ENCODE measurements at regions not wholly inside any gene's neighbourhood (a gene's known extent, or its start where the extent isn't known, plus 50 kb on each side); places are given as distances from the start of the nearest gene placed in this dataset.

DNA sequence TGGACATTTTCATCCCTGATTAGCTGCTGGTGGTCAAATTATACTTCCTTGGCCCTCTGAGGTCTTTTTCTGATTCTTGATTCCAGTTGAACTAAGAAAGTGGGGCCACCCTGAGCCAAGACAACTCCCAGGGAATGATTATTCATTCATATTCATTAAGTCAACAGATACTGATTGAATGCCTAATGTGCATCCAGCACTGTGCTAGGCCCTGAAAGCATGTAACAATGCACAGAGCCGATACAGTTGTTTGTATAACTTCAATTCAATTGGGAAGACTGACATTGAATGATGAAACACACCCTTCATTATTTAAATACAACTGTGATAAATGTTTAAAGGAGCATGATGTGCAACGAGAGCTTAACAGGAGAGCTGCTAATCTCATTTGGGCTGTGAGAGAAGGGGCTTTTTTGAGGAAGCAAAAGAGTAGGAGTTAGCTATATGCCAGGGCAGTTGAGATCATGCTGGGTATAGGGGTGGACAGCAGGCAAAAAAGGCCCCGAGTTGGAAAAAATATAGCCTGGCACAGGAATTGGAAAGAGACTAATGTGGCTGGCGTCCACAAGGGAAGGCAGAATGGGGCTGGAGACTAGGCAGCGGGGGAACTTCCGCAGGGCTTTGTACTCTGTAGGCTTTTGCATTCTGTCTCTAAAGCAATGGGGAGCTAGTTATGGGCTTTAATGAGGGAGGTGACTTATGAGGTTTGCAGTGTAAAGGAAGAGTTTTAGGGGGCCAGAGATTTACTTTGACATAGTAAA is 57.2 kb upstream of the ACVR1 start:
- DNase-seq, result no peak

DNA sequence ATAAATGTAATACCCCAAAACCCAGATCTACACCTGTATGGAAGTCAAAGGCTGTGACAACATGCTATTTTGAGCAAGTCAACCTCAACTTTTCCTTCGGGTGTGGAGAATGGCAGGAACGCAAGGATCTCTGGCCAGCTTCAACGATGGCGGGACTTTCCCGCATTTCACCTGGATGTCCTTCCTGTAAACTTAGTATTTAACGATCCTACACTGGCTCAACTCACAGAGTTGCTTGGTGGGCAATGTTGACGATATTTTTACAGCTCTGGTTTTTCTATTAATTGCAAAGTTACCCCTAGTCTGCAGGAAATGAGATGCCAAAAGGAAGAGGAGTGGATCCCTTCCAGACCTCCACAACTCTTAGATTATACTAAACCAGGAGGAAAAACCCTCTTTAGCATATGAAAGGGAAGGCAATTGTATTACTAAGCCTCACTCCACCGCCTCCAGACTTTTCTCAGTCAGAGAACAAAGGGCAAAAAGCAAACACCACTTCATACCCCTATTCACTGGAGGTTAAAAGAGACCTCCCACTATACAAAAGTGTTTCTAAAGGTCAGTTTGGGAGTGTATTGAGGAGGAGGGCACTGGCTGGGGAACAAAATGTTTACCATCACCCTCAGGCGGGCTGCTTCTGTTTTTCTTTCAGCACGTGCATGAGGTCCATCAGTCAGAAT is 56.5 kb upstream of the ACVR1 start:
- DNase-seq, result no peak

DNA sequence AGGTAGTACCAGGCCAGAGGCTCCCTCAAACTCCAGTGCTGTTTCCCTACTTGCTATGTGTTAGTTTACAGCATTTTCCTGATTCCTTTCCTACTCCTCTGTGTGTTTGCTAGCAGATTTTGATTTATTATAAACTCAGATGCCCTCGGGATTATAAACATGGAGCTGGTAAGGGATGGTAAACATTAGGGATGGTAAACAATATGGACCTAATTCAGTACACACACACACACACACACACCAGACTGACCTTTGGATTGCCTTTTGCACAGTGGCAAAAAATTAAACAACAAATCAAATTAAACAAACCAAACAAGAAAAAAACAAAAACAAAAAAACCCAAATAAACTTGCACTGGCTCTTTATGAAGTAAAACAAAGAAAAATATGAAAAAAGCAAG is 55.4 kb upstream of the ACVR1 start:
- no peak for DNase-seq

DNA sequence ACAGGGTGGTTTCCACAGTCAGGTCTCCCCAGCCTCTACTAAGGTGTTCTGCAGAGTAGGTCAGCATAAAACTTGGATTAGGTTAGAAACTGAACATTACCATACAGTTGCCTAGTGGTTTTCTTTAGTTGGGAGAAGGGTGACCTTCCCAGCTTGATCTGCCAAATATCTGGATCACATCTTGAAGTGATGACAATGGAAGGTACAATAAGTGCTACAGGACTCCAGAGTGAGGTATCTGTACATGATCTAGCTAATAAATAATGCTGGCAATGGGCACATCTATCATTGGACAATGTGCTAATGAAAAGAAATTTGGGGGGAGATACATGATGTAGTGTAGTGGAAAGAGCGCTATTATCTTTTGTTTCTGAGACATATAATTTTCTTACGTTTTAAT is 54.6 kb upstream of the ACVR1 start:
- no peak for DNase-seq

DNA sequence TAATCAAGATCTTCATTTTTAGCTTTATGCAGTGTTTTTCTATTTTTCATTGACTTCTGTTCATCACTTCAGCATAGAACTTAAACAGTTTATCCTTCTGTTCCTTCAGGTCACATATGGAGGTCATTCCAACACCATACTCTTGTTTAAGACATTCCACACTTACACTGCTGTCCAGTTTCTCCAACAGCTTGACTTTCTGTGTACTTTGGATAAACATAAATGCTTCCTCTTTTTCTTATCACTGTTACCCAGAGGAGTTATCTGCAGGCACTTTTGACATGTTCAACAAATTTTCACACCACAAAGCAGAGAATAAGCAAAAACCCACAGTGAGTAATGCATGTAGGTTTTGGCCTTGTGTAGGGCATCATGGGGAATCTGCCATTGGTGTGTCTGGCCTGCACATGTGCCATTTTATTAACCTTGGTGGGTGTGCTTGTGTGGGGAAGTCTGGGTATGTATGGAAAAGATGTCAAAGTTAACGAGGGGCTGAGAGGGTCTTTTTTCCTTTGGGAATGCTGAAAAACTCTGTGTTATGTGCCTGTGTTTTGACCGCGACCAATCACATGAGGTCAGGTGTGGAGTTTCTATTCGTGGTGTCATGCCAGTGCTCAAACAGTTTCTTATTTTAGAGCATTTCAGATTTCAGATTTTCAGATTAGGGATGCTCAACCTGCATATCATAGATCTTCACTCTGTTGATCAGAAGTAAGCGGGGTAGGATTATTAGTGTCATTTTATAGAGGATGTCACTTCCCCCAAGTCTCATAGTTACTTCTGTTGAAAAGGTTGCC is 53.9 kb upstream of the ACVR1 start:
- no peak for DNase-seq

DNA sequence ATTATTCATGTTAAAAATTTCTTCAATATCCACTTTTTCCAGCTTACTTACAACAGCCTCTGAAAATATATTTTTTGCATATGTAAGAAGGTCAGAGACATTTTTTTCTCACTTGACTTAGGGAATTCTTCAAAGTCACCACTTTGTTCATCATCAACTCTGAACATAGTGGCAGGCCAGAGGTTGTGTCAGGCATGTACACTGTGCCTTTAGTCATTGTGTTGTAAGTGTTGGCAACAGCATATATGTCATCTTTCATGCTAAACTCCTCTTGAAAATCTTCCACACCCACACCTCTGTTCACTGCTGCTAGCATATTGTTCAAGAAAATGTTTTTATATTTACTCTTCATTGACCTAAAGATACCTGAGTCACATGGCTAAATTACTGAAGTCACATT is 52.2 kb upstream of the ACVR1 start:
- DNase-seq, result no peak

DNA sequence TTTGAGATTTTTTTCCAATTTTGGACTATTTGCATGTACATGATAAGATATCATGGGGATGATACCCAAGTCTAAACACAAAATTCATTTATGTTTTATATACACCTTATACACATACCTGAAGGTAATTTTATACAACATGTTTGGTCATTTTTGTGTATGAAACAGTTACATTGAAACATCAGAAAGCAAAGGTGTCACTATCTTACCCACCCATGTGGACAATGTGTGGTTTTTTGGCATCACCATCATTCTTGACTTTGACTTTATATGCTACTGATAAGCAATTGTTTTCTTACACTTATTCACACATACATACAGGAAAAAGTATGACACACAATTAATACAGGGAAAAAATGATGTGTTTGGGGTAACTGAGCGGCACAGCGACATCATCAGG is 51.0 kb upstream of the ACVR1 start:
- no peak for DNase-seq

Measured in activated CD4-positive, alpha-beta T cell treated with anti-CD3 and anti-CD28 coated beads, Interleukin-2, amount 50 U/mL, for 1 hour (primary cell).